Neural cell (in vitro differentiated cells): ENCODE measurements at regions not wholly inside any gene's neighbourhood (a gene's known extent, or its start where the extent isn't known, plus 50 kb on each side); places are given as distances from the start of the nearest gene placed in this dataset.

Experiments
- H2AFZ ChIP-seq: fragments of 200-600, 300-800 bp; sonication (generic), shearing (Covaris generic); 2 replicates; pipeline ENCODE4 v1.6.0; 2014; ENCODE audit warnings: low read depth, mild to moderate bottlenecking, antibody characterized with exemption, low read length, moderate library complexity
- H3F3A ChIP-seq: fragments of 200-600 bp; shearing (Covaris generic); 2 replicates; pipeline ENCODE4 v1.6.1; 2016; ENCODE audit warnings: mild to moderate bottlenecking, moderate library complexity, mixed read lengths, antibody characterized with exemption, low read length; ENCODE audit not compliant: insufficient read depth, poor library complexity, severe bottlenecking
- H3K27ac ChIP-seq: fragments of 200-600, 300-800 bp; sonication (generic), shearing (Covaris generic); 2 replicates; pipeline ENCODE4 v1.5.1; 2014; ENCODE audit warnings: mild to moderate bottlenecking, low read length, moderate library complexity
- H3K27me3 ChIP-seq: fragments of 300-800, 200-600 bp; sonication (generic), shearing (Covaris generic); 2 replicates; pipeline ENCODE4 v1.6.0; 2014; ENCODE audit warnings: mild to moderate bottlenecking, low read depth, low read length, moderate library complexity; ENCODE audit not compliant: insufficient read depth
- H3K36me3 ChIP-seq: fragments of 300-800, 200-600 bp; sonication (generic), shearing (Covaris generic); 2 replicates; pipeline ENCODE4 v1.5.1; 2014; ENCODE audit warnings: mild to moderate bottlenecking, antibody characterized with exemption, low read length, moderate library complexity; ENCODE audit not compliant: insufficient read depth
- H3K4me2 ChIP-seq: fragments of 300-800, 200-600 bp; sonication (generic), shearing (Covaris generic); 2 replicates; pipeline ENCODE4 v1.6.0; 2014; ENCODE audit warnings: mild to moderate bottlenecking, low read length
- H3K4me3 ChIP-seq: fragments of 300-800, 200-600 bp; sonication (generic), shearing (Covaris generic); 2 replicates; pipeline ENCODE4 v1.5.1; 2014; ENCODE audit warnings: mild to moderate bottlenecking, low read length, moderate library complexity
- H3K79me2 ChIP-seq: fragments of 200-600 bp; shearing (Covaris generic); replicated peaks from 2 replicates; pipeline ENCODE4 v1.6.0; 2014; ENCODE audit warnings: mild to moderate bottlenecking, low read length, moderate library complexity; ENCODE audit not compliant: insufficient read depth
- H3K9ac ChIP-seq: fragments of 300-800, 200-600 bp; sonication (generic), shearing (Covaris generic); 2 replicates; pipeline ENCODE4 v1.6.1; 2016; ENCODE audit warnings: mild to moderate bottlenecking, low read length, mixed read lengths
- H3K9me2 ChIP-seq: fragments of 200-600 bp; shearing (Covaris generic); 2 replicates; pipeline ENCODE4 v1.6.1; 2016; ENCODE audit warnings: mild to moderate bottlenecking, low read length, mixed read lengths; ENCODE audit not compliant: insufficient read depth
- H3K9me3 ChIP-seq: fragments of 200-600, 300-800 bp; sonication (generic), shearing (Covaris generic); 2 replicates; pipeline ENCODE4 v1.6.1; 2016; ENCODE audit warnings: mild to moderate bottlenecking, mixed run types, low read length, moderate library complexity, mixed read lengths
- H4K20me1 ChIP-seq: fragments of 200-600 bp; shearing (Covaris generic); 2 replicates; pipeline ENCODE4 v1.6.1; 2016; ENCODE audit warnings: mild to moderate bottlenecking, mixed run types; ENCODE audit not compliant: insufficient read depth
- CTCF ChIP-seq: fragments of 450-650 bp; IDR thresholded peaks from 2 replicates; pipeline ENCODE4 v1.5.1; 2014; ENCODE audit warnings: antibody characterized with exemption, mild to moderate bottlenecking, moderate library complexity; ENCODE audit not compliant: poor library complexity, severe bottlenecking
- EP300 ChIP-seq: fragments of 450-650 bp; conservative IDR thresholded peaks from 2 replicates; pipeline ENCODE4 v1.6.1; 2014; ENCODE audit warnings: antibody characterized with exemption, mild to moderate bottlenecking, moderate library complexity; ENCODE audit not compliant: poor library complexity, severe bottlenecking
- EZH2 ChIP-seq: fragments of 200-600, 300-800 bp; shearing (Covaris generic), sonication (generic); IDR thresholded peaks from 2 replicates; pipeline ENCODE4 v1.6.1; 2014; ENCODE audit warnings: antibody characterized with exemption, low read length, borderline replicate concordance, mild to moderate bottlenecking; ENCODE audit not compliant: insufficient read depth, poor library complexity, severe bottlenecking
- MXI1 ChIP-seq: fragments of 450-650 bp; conservative IDR thresholded peaks from 2 replicates; pipeline ENCODE4 v1.6.1; 2014; ENCODE audit warnings: antibody characterized with exemption, mild to moderate bottlenecking; ENCODE audit not compliant: poor library complexity, severe bottlenecking
- POLR2AphosphoS5 ChIP-seq: IDR thresholded peaks from 2 replicates; pipeline ENCODE4 v1.6.1; 2012
- RAD21 ChIP-seq: fragments of 450-650 bp; conservative IDR thresholded peaks from 2 replicates; pipeline ENCODE4 v1.6.1; 2014; ENCODE audit warnings: antibody characterized with exemption, mild to moderate bottlenecking, moderate library complexity
- REST ChIP-seq: IDR thresholded peaks from 2 replicates; pipeline ENCODE4 v1.6.1; 2012; ENCODE audit warnings: borderline replicate concordance
- SMC3 ChIP-seq: fragments of 450-650 bp; conservative IDR thresholded peaks from 2 replicates; pipeline ENCODE4 v1.6.1; 2014; ENCODE audit warnings: antibody characterized with exemption, mild to moderate bottlenecking, moderate library complexity; ENCODE audit not compliant: poor library complexity
- TAF1 ChIP-seq: IDR thresholded peaks from 2 replicates; pipeline ENCODE4 v1.6.1; 2012; ENCODE audit warnings: low read depth

GRCh38 chr15:81911022-81911971, 134.5 kb downstream of the MEX3B start:
- Histone ChIP-seq H3K4me3 (no peak overlapping the region), H4K20me1 (no peaks in the 10 kb centered on the region), H3K27me3 (no peaks in the 10 kb centered on the region), H3K27ac (no peak overlapping the region), H3K4me2 (no peak overlapping the region), H3K36me3 (no peaks in the 10 kb centered on the region), H3K9me3 (no peaks in the 10 kb centered on the region), H3K9ac (no peak overlapping the region), H2AFZ (no peak overlapping the region), H3F3A (no peaks in the 10 kb centered on the region), H3K79me2 (no peaks in the 10 kb centered on the region), H3K9me2 (no peaks in the 10 kb centered on the region)
- TF ChIP-seq SMC3: no peak

GRCh38 chr15:81910355-81911021, 135.3 kb downstream of the MEX3B start:
- no peak overlapping the region for H3K4me2 ChIP-seq
- H2AFZ ChIP-seq: no peak overlapping the region
- no peaks in the 10 kb centered on the region for H3K36me3 ChIP-seq
- no peaks in the 10 kb centered on the region for H4K20me1 ChIP-seq
- H3K27ac ChIP-seq: no peak overlapping the region
- no peaks in the 10 kb centered on the region for H3K79me2 ChIP-seq
- no peak overlapping the region for H3K9ac ChIP-seq
- H3F3A ChIP-seq: no peaks in the 10 kb centered on the region
- H3K27me3 ChIP-seq: no peaks in the 10 kb centered on the region
- H3K9me2 ChIP-seq: no peaks in the 10 kb centered on the region
- no peak for TF ChIP-seq CTCF
- no peak for TF ChIP-seq POLR2AphosphoS5
- no peak for TF ChIP-seq TAF1
- TF ChIP-seq EP300: no peak
- no peak for TF ChIP-seq EZH2
- TF ChIP-seq REST: no peak
- no peak for TF ChIP-seq MXI1
- TF ChIP-seq SMC3: no peak
- TF ChIP-seq RAD21: no peak
- H3K9me3 ChIP-seq: no peaks in the 10 kb centered on the region
- H3K4me3 ChIP-seq: no peak overlapping the region
